ENCODE measurements at regions not wholly inside any gene's neighbourhood (a gene's known extent, or its start where the extent isn't known, plus 50 kb on each side); places are given as distances from the start of the nearest gene placed in this dataset.
A peak's percentile ranks its signal among the peaks of the same experiment; 100 is the strongest.

DNA sequence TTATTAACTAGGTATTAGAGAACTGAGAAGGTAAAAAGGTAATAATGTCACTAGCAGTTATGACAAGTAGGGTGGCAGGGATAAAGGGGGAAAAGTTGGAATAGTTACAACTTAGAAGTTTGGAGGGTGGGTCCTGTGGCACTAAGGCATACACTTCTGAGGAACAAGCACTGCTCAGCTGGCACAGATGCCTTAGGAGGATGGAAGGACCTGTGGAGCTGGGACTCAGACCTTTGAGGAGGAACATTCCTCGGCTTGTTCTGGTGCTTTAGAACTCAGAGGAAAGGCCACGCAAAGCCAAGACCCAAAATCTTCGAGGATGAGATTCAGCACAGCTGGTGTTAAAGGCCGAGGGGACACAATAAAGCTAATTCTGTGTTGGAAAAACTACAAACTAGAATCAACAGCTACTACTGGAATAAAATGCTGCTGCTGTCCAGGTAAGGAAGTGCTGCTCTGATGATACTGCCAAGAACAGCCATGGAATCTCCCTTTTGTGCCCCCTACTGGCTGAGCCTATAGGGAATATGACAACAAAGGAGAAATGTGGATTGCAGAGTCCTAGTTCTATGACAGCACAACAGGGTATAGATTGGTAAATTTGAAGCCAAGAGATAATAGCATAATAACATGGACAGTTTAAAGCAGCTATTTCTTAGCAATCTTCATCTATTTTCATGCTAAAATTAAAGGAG lies 126.7 kb downstream of the SLC25A46 start:
- no peaks in the 10 kb centered on the region for H3K4me1 ChIP-seq (ENCODE audit: control insufficient read depth in 1 of 2, insufficient read depth in 2 of 2, low read depth in 1 of 2, low read length in 1 of 2)
- H3K9me3 ChIP-seq: no peaks in the 10 kb centered on the region
- 72% methylated on average over 4 of the region's 4 CpGs for WGBS (ENCODE audit: low lambda C conversion rate)
- no peaks in the 10 kb centered on the region for H3K79me2 ChIP-seq (ENCODE audit: insufficient read depth)
- CTCF ChIA-PET: interaction anchor here (0.6 to 1.4 kb wide), 3 partner anchors 11 to 1043 kb away, joined by 3 to 4 read pairs (median 3); no protein-coding TSS in a partner anchor
- H3K9me2 ChIP-seq: no peaks in the 10 kb centered on the region
- peak; percentile 34 for DNase-seq
- no peak overlapping the region for H3K4me3 ChIP-seq (ENCODE audit: low read depth in 2 of 2, low read length in 1 of 2)
- peaks cover 0 to 4% of the 10 kb centered on the region in 2 experiments for H3K36me3 ChIP-seq (replicated peaks in 1 of 2; ENCODE audit: control insufficient read depth in 1 of 2, insufficient read depth in 2 of 2, low read length in 1 of 2)
- TF ChIP-seq NRF1 (IDR thresholded peaks at IDR 0.05; ENCODE audit: low read depth, low read length) (no peak), SMC3 (IDR thresholded peaks at IDR 0.05; ENCODE audit: low read depth, low read length) (peak; percentile 44), RFX5 (IDR thresholded peaks at IDR 0.05; ENCODE audit: low read length) (no peak), EP300 (IDR thresholded peaks at IDR 0.05; ENCODE audit: borderline replicate concordance in 1 of 2, low read depth in 1 of 2, low read length in 1 of 2) (no peak), FOSL2 (IDR thresholded peaks at IDR 0.05; ENCODE audit: borderline replicate concordance, low read depth) (no peak), RAD21 (IDR thresholded peaks at IDR 0.05; ENCODE audit: low read length) (peak; percentile 46)
- TF ChIP-seq, protein P1, sequence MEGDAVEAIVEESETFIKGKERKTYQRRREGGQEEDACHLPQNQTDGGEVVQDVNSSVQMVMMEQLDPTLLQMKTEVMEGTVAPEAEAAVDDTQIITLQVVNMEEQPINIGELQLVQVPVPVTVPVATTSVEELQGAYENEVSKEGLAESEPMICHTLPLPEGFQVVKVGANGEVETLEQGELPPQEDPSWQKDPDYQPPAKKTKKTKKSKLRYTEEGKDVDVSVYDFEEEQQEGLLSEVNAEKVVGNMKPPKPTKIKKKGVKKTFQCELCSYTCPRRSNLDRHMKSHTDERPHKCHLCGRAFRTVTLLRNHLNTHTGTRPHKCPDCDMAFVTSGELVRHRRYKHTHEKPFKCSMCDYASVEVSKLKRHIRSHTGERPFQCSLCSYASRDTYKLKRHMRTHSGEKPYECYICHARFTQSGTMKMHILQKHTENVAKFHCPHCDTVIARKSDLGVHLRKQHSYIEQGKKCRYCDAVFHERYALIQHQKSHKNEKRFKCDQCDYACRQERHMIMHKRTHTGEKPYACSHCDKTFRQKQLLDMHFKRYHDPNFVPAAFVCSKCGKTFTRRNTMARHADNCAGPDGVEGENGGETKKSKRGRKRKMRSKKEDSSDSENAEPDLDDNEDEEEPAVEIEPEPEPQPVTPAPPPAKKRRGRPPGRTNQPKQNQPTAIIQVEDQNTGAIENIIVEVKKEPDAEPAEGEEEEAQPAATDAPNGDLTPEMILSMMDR (IDR thresholded peaks at IDR 0.05): peak; percentile 59
- TF ChIP-seq, protein P2, sequence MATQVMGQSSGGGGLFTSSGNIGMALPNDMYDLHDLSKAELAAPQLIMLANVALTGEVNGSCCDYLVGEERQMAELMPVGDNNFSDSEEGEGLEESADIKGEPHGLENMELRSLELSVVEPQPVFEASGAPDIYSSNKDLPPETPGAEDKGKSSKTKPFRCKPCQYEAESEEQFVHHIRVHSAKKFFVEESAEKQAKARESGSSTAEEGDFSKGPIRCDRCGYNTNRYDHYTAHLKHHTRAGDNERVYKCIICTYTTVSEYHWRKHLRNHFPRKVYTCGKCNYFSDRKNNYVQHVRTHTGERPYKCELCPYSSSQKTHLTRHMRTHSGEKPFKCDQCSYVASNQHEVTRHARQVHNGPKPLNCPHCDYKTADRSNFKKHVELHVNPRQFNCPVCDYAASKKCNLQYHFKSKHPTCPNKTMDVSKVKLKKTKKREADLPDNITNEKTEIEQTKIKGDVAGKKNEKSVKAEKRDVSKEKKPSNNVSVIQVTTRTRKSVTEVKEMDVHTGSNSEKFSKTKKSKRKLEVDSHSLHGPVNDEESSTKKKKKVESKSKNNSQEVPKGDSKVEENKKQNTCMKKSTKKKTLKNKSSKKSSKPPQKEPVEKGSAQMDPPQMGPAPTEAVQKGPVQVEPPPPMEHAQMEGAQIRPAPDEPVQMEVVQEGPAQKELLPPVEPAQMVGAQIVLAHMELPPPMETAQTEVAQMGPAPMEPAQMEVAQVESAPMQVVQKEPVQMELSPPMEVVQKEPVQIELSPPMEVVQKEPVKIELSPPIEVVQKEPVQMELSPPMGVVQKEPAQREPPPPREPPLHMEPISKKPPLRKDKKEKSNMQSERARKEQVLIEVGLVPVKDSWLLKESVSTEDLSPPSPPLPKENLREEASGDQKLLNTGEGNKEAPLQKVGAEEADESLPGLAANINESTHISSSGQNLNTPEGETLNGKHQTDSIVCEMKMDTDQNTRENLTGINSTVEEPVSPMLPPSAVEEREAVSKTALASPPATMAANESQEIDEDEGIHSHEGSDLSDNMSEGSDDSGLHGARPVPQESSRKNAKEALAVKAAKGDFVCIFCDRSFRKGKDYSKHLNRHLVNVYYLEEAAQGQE (IDR thresholded peaks at IDR 0.05; ENCODE audit: low read depth, low read length): peak; percentile 92
- no peak overlapping the region for H3K27ac ChIP-seq (ENCODE audit: low read depth in 2 of 2, low read length in 1 of 2)
- H2AFZ ChIP-seq (ENCODE audit: low read depth): no peak overlapping the region
- no peaks in the 10 kb centered on the region for H3K27me3 ChIP-seq (ENCODE audit: insufficient read depth)
- H4K20me1 ChIP-seq (ENCODE audit: insufficient read depth): no peaks in the 10 kb centered on the region
- H3F3A ChIP-seq (replicated peaks; ENCODE audit: insufficient read depth): no peaks in the 10 kb centered on the region
- H3K9ac ChIP-seq: no peak overlapping the region
- POLR2A ChIA-PET: no interaction called here
- H3K4me2 ChIP-seq: no peak overlapping the region

DNA sequence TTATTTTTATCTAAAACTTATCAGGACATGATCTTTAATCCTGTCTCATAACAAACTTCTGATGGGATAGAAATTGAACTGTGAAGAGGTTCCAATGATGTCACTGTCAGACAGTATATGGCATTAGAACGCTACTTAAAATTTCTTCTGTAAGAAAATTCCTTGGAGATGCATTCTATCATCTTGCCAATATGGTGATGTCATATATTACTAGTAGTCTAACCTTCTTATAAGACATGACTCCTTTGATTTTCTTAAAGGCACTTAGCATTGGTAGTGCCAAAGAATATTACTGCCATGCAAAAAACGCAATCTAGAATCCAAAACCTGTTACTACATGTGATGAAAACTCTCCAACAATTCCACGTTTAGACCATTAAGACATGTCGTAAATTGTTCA lies 131.1 kb downstream of the SLC25A46 start:
- no peak for DNase-seq
- no peaks in the 10 kb centered on the region for H3F3A ChIP-seq (replicated peaks; ENCODE audit: insufficient read depth)
- no peaks in the 10 kb centered on the region for H4K20me1 ChIP-seq (ENCODE audit: insufficient read depth)
- H3K4me1 ChIP-seq (ENCODE audit: control insufficient read depth in 1 of 2, insufficient read depth in 2 of 2, low read depth in 1 of 2, low read length in 1 of 2): no peaks in the 10 kb centered on the region
- H3K4me2 ChIP-seq: no peak overlapping the region
- POLR2A ChIA-PET: no interaction called here
- H3K36me3 ChIP-seq (replicated peaks in 1 of 2; ENCODE audit: control insufficient read depth in 1 of 2, insufficient read depth in 2 of 2, low read length in 1 of 2): peaks cover 0 to 3% of the 10 kb centered on the region in 2 experiments
- no peaks in the 10 kb centered on the region for H3K9me2 ChIP-seq
- no peaks in the 10 kb centered on the region for H3K79me2 ChIP-seq (ENCODE audit: insufficient read depth)
- no peak overlapping the region for H3K4me3 ChIP-seq (ENCODE audit: low read depth in 2 of 2, low read length in 1 of 2)
- H3K9me3 ChIP-seq: no peaks in the 10 kb centered on the region
- no peaks in the 10 kb centered on the region for H3K27me3 ChIP-seq (ENCODE audit: insufficient read depth)
- no peak overlapping the region for H3K9ac ChIP-seq
- WGBS (ENCODE audit: low lambda C conversion rate): 70% methylated on average over 4 of the region's 4 CpGs
- H3K27ac ChIP-seq (ENCODE audit: low read depth in 2 of 2, low read length in 1 of 2): no peak overlapping the region
- CTCF ChIA-PET: no interaction called here
- H2AFZ ChIP-seq (ENCODE audit: low read depth): no peak overlapping the region
- TF ChIP-seq, protein P2 (IDR thresholded peaks at IDR 0.05; ENCODE audit: low read depth, low read length): no peak
- TF ChIP-seq RAD21 (IDR thresholded peaks at IDR 0.05; ENCODE audit: low read length) (no peak), RXRA (IDR thresholded peaks at IDR 0.05; ENCODE audit: borderline replicate concordance, low read depth) (no peak), TCF12 (IDR thresholded peaks at IDR 0.05) (no peak), MXI1 (IDR thresholded peaks at IDR 0.05; ENCODE audit: low read depth, low read length) (no peak), FOXJ3 (CRISPR knock-in tag; IDR thresholded peaks at IDR 0.05) (no peak)
- TF ChIP-seq, protein P3, sequence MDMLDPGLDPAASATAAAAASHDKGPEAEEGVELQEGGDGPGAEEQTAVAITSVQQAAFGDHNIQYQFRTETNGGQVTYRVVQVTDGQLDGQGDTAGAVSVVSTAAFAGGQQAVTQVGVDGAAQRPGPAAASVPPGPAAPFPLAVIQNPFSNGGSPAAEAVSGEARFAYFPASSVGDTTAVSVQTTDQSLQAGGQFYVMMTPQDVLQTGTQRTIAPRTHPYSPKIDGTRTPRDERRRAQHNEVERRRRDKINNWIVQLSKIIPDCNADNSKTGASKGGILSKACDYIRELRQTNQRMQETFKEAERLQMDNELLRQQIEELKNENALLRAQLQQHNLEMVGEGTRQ (IDR thresholded peaks at IDR 0.05; ENCODE audit: borderline replicate concordance, low read depth, low read length): no peak
- TF ChIP-seq, protein P4, sequence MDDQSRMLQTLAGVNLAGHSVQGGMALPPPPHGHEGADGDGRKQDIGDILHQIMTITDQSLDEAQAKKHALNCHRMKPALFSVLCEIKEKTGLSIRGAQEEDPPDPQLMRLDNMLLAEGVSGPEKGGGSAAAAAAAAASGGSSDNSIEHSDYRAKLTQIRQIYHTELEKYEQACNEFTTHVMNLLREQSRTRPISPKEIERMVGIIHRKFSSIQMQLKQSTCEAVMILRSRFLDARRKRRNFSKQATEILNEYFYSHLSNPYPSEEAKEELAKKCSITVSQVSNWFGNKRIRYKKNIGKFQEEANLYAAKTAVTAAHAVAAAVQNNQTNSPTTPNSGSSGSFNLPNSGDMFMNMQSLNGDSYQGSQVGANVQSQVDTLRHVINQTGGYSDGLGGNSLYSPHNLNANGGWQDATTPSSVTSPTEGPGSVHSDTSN (IDR thresholded peaks at IDR 0.05): no peak

Data from SK-N-SH (cell line).